CD4-positive, CD25-positive, alpha-beta regulatory T cell (primary cell): ENCODE measurements at regions not wholly inside any gene's neighbourhood (a gene's known extent, or its start where the extent isn't known, plus 50 kb on each side); places are given as distances from the start of the nearest gene placed in this dataset.

ENCODE experiments used
- ATAC-seq, 2 donors: fragments of 150-1000 bp; cut with Tn5 transposase; one replicate each; pipeline ENCODE4 v1.10.0; 2021; ENCODE audit warnings: low read depth in 2 of 2, moderate number of reproducible peaks in 2 of 2, moderate library complexity in 1 of 2
- DNase-seq, 3 donors: peaks; one replicate each; pipeline versions ENCODE4 v3.0.0 to v3.0.0-alpha.2; 2012 to 2022; ENCODE audit warnings: mixed read lengths in 1 of 3
- H3K27ac ChIP-seq: one replicate; pipeline ENCODE4 v1.7.0; 2013; ENCODE audit warnings: mild to moderate bottlenecking, low read length; ENCODE audit not compliant: insufficient read depth, poor library complexity, severe bottlenecking
- H3K27me3 ChIP-seq: one replicate; pipeline ENCODE4 v1.7.0; 2013; ENCODE audit warnings: low read length; ENCODE audit not compliant: control insufficient read depth, insufficient read depth
- H3K36me3 ChIP-seq: one replicate; pipeline ENCODE4 v1.7.0; 2013; ENCODE audit warnings: mild to moderate bottlenecking, low read length, moderate library complexity; ENCODE audit not compliant: control insufficient read depth, insufficient read depth
- H3K4me1 ChIP-seq: 2 replicates; pipeline ENCODE4 v1.7.0; 2013; ENCODE audit warnings: mild to moderate bottlenecking, low read length; ENCODE audit not compliant: insufficient read depth, control insufficient read depth, poor library complexity, severe bottlenecking
- H3K4me3 ChIP-seq: one replicate; pipeline ENCODE4 v1.7.0; 2013; ENCODE audit warnings: low read depth, mild to moderate bottlenecking, low read length, moderate library complexity
- H3K9me3 ChIP-seq, 2 experiments: 1 replicate in 1 of 2; 2 replicates in 1 of 2; pipeline ENCODE4 v1.7.0; 2013; ENCODE audit warnings: low read length in 2 of 2, mild to moderate bottlenecking in 1 of 2, moderate library complexity in 1 of 2; ENCODE audit not compliant: control insufficient read depth in 2 of 2
- H3K27ac Mint-ChIP-seq, 3 donors: one replicate each; pipeline ENCODE4 v1.8.0; 2020 to 2022; ENCODE audit warnings: mild to moderate bottlenecking in 3 of 3, mixed read lengths in 3 of 3, moderate library complexity in 2 of 3
- H3K27me3 Mint-ChIP-seq: one replicate; pipeline ENCODE4 v1.8.0; 2022; ENCODE audit warnings: mild to moderate bottlenecking, mixed read lengths
- H3K36me3 Mint-ChIP-seq: one replicate; pipeline ENCODE4 v1.8.0; 2020; ENCODE audit warnings: mixed read lengths
- H3K4me1 Mint-ChIP-seq, 4 donors: one replicate each; pipeline ENCODE4 v1.8.0; 2020 to 2022; ENCODE audit warnings: mixed read lengths in 4 of 4, mild to moderate bottlenecking in 1 of 4
- H3K4me3 Mint-ChIP-seq, 4 donors: one replicate each; pipeline ENCODE4 v1.8.0; 2020 to 2022; ENCODE audit warnings: mild to moderate bottlenecking in 4 of 4, mixed read lengths in 4 of 4, moderate library complexity in 3 of 4
- H3K9me3 Mint-ChIP-seq, 7 donors: one replicate each; pipeline ENCODE4 v1.8.0; 2020 to 2022; ENCODE audit warnings: mixed read lengths in 7 of 7, mild to moderate bottlenecking in 3 of 7, moderate library complexity in 2 of 7

GRCh38 chr1:221873673-221874072 is 131.8 kb upstream of the DUSP10 start:
- H3K27me3 ChIP-seq: no peaks in the 10 kb centered on the region
- Mint-ChIP-seq H3K4me1 (peaks cover 0 to 4% (median 0%) of the 10 kb centered on the region in 4 donors), H3K36me3 (no peaks in the 10 kb centered on the region), H3K4me3 (no peak overlapping the region), H3K27ac (no peak overlapping the region), H3K9me3 (peaks cover 0 to 2% (median 0%) of the 10 kb centered on the region in 7 donors), H3K27me3 (no peaks in the 10 kb centered on the region)
- DNase-seq: no peak
- no peaks in the 10 kb centered on the region for H3K9me3 ChIP-seq
- no peak for ATAC-seq
- H3K27ac ChIP-seq: no peak overlapping the region
- no peak overlapping the region for H3K4me3 ChIP-seq
- no peaks in the 10 kb centered on the region for H3K4me1 ChIP-seq
- no peaks in the 10 kb centered on the region for H3K36me3 ChIP-seq

- H3K4me3 ChIP-seq: no peak overlapping the region
- H3K4me1 ChIP-seq: no peaks in the 10 kb centered on the region
- H3K36me3 ChIP-seq: no peaks in the 10 kb centered on the region
- Mint-ChIP-seq H3K27ac (no peak overlapping the region), H3K4me3 (no peak overlapping the region), H3K9me3 (peaks cover 0 to 2% (median 0%) of the 10 kb centered on the region in 7 donors), H3K36me3 (no peaks in the 10 kb centered on the region), H3K27me3 (no peaks in the 10 kb centered on the region), H3K4me1 (peaks cover 0 to 2% (median 0%) of the 10 kb centered on the region in 4 donors)
- DNase-seq: no peak
- no peaks in the 10 kb centered on the region for H3K27me3 ChIP-seq
- H3K9me3 ChIP-seq: no peaks in the 10 kb centered on the region
- no peak for ATAC-seq
- H3K27ac ChIP-seq: no peak overlapping the region
Measured at GRCh38 chr1:221871056-221871455, 129.2 kb upstream of the DUSP10 start.

- Histone ChIP-seq H3K4me3 (no peak overlapping the region), H3K27me3 (no peaks in the 10 kb centered on the region), H3K9me3 (no peaks in the 10 kb centered on the region), H3K27ac (no peak overlapping the region), H3K36me3 (no peaks in the 10 kb centered on the region), H3K4me1 (no peaks in the 10 kb centered on the region)
- peaks cover 0 to 2% (median 0%) of the 10 kb centered on the region in 4 donors for H3K4me1 Mint-ChIP-seq
- no peaks in the 10 kb centered on the region for H3K36me3 Mint-ChIP-seq
- DNase-seq: no peak
- no peak overlapping the region for H3K4me3 Mint-ChIP-seq
- ATAC-seq: no peak
- peaks cover 0 to 2% (median 0%) of the 10 kb centered on the region in 7 donors for H3K9me3 Mint-ChIP-seq
- H3K27me3 Mint-ChIP-seq: no peaks in the 10 kb centered on the region
- no peak overlapping the region for H3K27ac Mint-ChIP-seq
Measured at GRCh38 chr1:221869779-221870178, 127.9 kb upstream of the DUSP10 start.

- H3K4me3 Mint-ChIP-seq: no peak overlapping the region
- H3K27me3 ChIP-seq: no peaks in the 10 kb centered on the region
- H3K27me3 Mint-ChIP-seq: no peaks in the 10 kb centered on the region
- no peak overlapping the region for H3K27ac Mint-ChIP-seq
- H3K4me1 Mint-ChIP-seq: peaks cover 0 to 2% (median 0%) of the 10 kb centered on the region in 4 donors
- H3K4me1 ChIP-seq: no peaks in the 10 kb centered on the region
- H3K27ac ChIP-seq: no peak overlapping the region
- no peaks in the 10 kb centered on the region for H3K36me3 ChIP-seq
- peaks cover 0 to 2% (median 0%) of the 10 kb centered on the region in 7 donors for H3K9me3 Mint-ChIP-seq
- no peak overlapping the region for H3K4me3 ChIP-seq
- no peak for ATAC-seq
- no peak for DNase-seq
- no peaks in the 10 kb centered on the region for H3K9me3 ChIP-seq
- H3K36me3 Mint-ChIP-seq: no peaks in the 10 kb centered on the region
Measured at GRCh38 chr1:221868593-221869303, 126.9 kb upstream of the DUSP10 start.

- Mint-ChIP-seq H3K27ac (no peak overlapping the region), H3K4me1 (no peaks in the 10 kb centered on the region), H3K4me3 (no peak overlapping the region), H3K36me3 (no peaks in the 10 kb centered on the region), H3K9me3 (no peaks in the 10 kb centered on the region), H3K27me3 (no peaks in the 10 kb centered on the region)
- no peaks in the 10 kb centered on the region for H3K4me1 ChIP-seq
- H3K4me3 ChIP-seq: no peak overlapping the region
- DNase-seq: no peak
- H3K36me3 ChIP-seq: no peaks in the 10 kb centered on the region
- no peaks in the 10 kb centered on the region for H3K9me3 ChIP-seq
- H3K27me3 ChIP-seq: no peaks in the 10 kb centered on the region
- no peak for ATAC-seq
- H3K27ac ChIP-seq: no peak overlapping the region
Measured at GRCh38 chr1:221867003-221867402, 125.1 kb upstream of the DUSP10 start.

- Mint-ChIP-seq H3K27me3 (no peaks in the 10 kb centered on the region), H3K4me1 (no peaks in the 10 kb centered on the region), H3K4me3 (no peak overlapping the region), H3K9me3 (no peaks in the 10 kb centered on the region), H3K27ac (no peak overlapping the region), H3K36me3 (no peaks in the 10 kb centered on the region)
- no peak for DNase-seq
- H3K9me3 ChIP-seq: no peaks in the 10 kb centered on the region
- no peak for ATAC-seq
- H3K4me1 ChIP-seq: no peaks in the 10 kb centered on the region
- no peaks in the 10 kb centered on the region for H3K36me3 ChIP-seq
- H3K4me3 ChIP-seq: no peak overlapping the region
- no peak overlapping the region for H3K27ac ChIP-seq
- H3K27me3 ChIP-seq: no peaks in the 10 kb centered on the region
Measured at GRCh38 chr1:221865808-221866207, 123.9 kb upstream of the DUSP10 start.

- Mint-ChIP-seq H3K4me3 (no peak overlapping the region), H3K4me1 (no peaks in the 10 kb centered on the region), H3K36me3 (no peaks in the 10 kb centered on the region), H3K27me3 (no peaks in the 10 kb centered on the region), H3K9me3 (no peaks in the 10 kb centered on the region), H3K27ac (no peak overlapping the region)
- H3K4me3 ChIP-seq: no peak overlapping the region
- no peaks in the 10 kb centered on the region for H3K36me3 ChIP-seq
- no peaks in the 10 kb centered on the region for H3K27me3 ChIP-seq
- no peak for DNase-seq
- no peaks in the 10 kb centered on the region for H3K9me3 ChIP-seq
- H3K4me1 ChIP-seq: no peaks in the 10 kb centered on the region
- ATAC-seq: no peak
- H3K27ac ChIP-seq: no peak overlapping the region
Measured at GRCh38 chr1:221863635-221864034, 121.7 kb upstream of the DUSP10 start.

- H3K27ac ChIP-seq: no peak overlapping the region
- Mint-ChIP-seq H3K27me3 (no peaks in the 10 kb centered on the region), H3K36me3 (no peaks in the 10 kb centered on the region), H3K27ac (no peak overlapping the region), H3K9me3 (no peaks in the 10 kb centered on the region), H3K4me1 (no peaks in the 10 kb centered on the region), H3K4me3 (no peak overlapping the region)
- ATAC-seq (no peak), DNase-seq (no peak)
- no peaks in the 10 kb centered on the region for H3K4me1 ChIP-seq
- no peak overlapping the region for H3K4me3 ChIP-seq
- H3K36me3 ChIP-seq: no peaks in the 10 kb centered on the region
- no peaks in the 10 kb centered on the region for H3K9me3 ChIP-seq
- H3K27me3 ChIP-seq: no peaks in the 10 kb centered on the region
Measured at GRCh38 chr1:221862971-221863370, 121.1 kb upstream of the DUSP10 start.
